ENCODE measurements at regions not wholly inside any gene's neighbourhood (a gene's known extent, or its start where the extent isn't known, plus 50 kb on each side); places are given as distances from the start of the nearest gene placed in this dataset.

- no peak for TF ChIP-seq ZNF274 (IDR thresholded peaks at IDR 0.05; ENCODE audit: low read depth, low read length)
- no peak for TF ChIP-seq SUZ12 (IDR thresholded peaks at IDR 0.05; ENCODE audit: extremely low read depth, insufficient read depth, insufficient read length)
These were observed 64.6 kb upstream of the PARD3B start for GRCh38 chr2:204480676-204481075.

Measured in NT2/D1 (cell line).